ENCODE measurements at regions not wholly inside any gene's neighbourhood (a gene's known extent, or its start where the extent isn't known, plus 50 kb on each side); places are given as distances from the start of the nearest gene placed in this dataset.

DNA sequence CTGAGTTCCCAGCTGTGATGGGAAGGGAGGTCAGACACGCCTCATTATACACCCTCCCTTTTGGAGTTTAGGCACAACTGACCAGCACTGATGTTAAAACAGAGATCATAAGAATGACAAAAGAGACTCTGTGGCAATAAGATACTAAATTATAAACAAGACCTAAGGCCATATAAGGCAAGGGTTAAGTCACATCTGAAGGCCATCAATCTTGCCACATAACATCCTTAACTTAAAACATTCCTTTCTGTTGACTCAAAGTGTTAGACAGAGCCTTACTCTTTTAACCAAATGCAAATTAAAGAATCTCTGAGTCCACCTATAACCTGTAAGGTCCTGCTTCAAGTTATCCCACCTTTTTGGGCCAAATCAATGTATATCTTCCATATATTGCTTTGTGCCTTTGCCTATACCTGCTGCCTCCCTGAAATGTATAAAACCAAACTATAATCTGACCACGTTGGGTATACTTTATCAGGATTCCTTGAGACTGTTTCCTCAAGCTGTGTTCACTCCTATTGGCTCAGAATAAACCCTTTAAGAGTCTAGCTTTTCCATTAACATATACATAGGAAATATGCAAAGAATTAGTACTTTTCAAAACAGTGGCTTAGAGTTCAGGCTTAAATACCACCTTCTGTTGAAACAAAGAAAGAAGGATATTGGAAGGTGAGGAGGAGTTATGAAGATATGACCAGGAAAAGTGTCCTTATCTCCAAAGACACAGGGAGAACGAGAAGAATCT lies 214.4 kb upstream of the PPP1R2C start:
- TF ChIP-seq, protein P1, sequence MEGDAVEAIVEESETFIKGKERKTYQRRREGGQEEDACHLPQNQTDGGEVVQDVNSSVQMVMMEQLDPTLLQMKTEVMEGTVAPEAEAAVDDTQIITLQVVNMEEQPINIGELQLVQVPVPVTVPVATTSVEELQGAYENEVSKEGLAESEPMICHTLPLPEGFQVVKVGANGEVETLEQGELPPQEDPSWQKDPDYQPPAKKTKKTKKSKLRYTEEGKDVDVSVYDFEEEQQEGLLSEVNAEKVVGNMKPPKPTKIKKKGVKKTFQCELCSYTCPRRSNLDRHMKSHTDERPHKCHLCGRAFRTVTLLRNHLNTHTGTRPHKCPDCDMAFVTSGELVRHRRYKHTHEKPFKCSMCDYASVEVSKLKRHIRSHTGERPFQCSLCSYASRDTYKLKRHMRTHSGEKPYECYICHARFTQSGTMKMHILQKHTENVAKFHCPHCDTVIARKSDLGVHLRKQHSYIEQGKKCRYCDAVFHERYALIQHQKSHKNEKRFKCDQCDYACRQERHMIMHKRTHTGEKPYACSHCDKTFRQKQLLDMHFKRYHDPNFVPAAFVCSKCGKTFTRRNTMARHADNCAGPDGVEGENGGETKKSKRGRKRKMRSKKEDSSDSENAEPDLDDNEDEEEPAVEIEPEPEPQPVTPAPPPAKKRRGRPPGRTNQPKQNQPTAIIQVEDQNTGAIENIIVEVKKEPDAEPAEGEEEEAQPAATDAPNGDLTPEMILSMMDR (IDR thresholded peaks at IDR 0.05; ENCODE audit: low read depth, low read length): no peak
- no peak for TF ChIP-seq EZH2phosphoT487 (IDR thresholded peaks at IDR 0.05; ENCODE audit: low read depth)
